ENCODE measurements at regions not wholly inside any gene's neighbourhood (a gene's known extent, or its start where the extent isn't known, plus 50 kb on each side); places are given as distances from the start of the nearest gene placed in this dataset.

GRCh38 chr16:72308396-72308795, 136.4 kb upstream of the PMFBP1 start:
- DNase-seq = no peak

- no peak for DNase-seq
Observed at GRCh38 chr16:72302332-72302731, 130.4 kb upstream of the PMFBP1 start.

- no peak for DNase-seq
Observed at GRCh38 chr16:72301523-72302236, 129.7 kb upstream of the PMFBP1 start.

- DNase-seq = no peak
Observed at GRCh38 chr16:72300892-72301291, 128.9 kb upstream of the PMFBP1 start.

- DNase-seq = no peak
Observed at GRCh38 chr16:72299684-72300243, 127.8 kb upstream of the PMFBP1 start.

GRCh38 chr16:72298961-72299360, 127.0 kb upstream of the PMFBP1 start:
- no peak for DNase-seq

DNA sequence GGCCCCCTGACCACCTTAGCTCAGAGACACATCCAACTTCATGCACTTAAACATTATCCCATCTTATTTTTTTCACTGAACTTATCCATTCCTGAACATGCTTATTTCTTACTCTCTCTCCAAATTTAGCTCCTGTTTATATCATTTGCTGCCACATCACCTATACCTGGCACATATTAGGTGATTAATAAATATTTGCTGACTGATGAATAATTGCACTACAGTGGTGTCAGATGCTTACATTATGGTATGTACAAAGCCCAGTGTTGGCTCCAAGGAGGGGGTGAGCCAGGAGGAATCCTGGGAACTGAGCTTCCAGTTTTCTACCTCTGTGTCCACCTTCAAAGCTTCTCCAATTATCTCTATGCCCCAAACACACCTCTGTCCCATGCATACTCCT, 124.0 kb upstream of the PMFBP1 start:
- DNase-seq = no peak

DNA sequence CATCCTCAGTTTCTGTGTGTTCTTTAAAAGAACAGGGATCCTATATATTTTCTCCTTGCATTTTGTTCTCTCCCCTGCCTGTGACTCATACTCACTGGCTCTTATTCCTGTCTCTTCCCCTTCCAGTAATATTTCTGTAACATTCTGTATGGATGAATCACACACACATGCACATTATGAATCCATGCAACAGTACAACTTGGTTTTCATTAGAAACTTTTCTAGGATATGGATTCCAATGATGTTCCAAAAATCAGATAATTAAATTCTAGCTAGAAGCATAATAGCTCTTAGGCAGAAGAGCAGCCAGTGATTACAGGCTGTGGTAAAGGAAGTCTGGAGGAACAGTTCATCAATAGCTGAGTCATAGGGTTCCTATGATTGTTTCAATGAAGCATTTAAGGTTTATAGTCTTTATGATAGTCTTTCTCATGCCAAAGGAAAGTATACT, 119.6 kb upstream of the PMFBP1 start:
- no peak for DNase-seq

- DNase-seq = no peak
Observed at GRCh38 chr16:72291121-72291520, 119.2 kb upstream of the PMFBP1 start.

GRCh38 chr16:72287649-72288048, 115.7 kb upstream of the PMFBP1 start:
- no peak for DNase-seq

DNA sequence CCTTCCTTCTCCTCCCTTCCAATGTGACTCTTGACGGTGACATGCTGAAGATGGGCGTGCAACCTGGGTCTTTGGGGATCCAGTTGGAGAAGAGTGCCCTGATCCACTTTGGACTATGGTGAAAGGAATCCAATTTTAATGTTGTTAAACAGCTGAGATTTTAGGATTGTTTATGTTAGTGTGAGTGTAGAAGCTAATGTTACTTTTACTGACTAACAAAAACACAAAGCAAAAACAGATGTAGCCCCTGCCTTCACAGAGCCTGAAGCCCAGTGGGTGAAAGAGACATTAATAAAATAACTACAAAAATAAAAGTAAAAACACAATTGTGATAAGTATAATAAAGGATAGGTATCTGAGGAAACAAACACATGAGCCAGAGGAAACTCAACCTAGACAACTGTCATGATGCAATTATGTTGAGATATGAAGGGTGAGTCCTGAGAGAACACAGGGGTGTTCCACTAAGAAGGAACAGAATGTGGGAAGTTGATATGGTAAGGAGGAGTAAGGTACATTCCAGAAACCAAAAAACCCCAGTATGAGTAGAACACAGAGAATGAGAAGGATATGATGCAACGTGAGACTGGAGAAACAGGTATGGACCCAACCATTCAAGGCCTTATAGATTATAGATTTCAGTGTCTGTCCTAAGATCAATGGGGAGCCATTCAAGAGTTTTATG, 115.1 kb upstream of the PMFBP1 start:
- no peak for DNase-seq

DNA sequence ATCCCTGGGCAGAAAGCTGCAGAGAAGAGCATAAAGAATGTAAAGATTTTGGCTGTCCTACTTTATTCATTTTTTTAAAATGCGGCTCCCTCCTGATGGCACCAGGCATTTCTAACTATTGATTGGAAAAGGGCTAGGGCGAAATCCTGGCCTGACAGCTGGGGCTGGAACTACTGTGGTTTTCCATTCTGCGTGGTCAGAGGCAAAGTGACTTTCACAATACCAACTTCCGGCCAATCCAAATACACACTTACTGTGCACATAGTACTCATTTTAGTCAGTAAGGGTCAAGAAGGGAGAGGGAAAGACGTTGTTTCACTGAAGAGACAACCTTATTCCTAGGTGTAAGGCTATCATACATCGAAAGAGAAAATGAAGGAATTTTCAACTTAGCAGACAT, 113.8 kb upstream of the PMFBP1 start:
- DNase-seq = no peak

GRCh38 chr16:72285324-72285723, 113.4 kb upstream of the PMFBP1 start:
- no peak for DNase-seq

- DNase-seq = no peak
Observed at GRCh38 chr16:72284042-72284789, 112.3 kb upstream of the PMFBP1 start.

- no peak for DNase-seq
Observed at GRCh38 chr16:72282362-72282761, 110.4 kb upstream of the PMFBP1 start.

DNA sequence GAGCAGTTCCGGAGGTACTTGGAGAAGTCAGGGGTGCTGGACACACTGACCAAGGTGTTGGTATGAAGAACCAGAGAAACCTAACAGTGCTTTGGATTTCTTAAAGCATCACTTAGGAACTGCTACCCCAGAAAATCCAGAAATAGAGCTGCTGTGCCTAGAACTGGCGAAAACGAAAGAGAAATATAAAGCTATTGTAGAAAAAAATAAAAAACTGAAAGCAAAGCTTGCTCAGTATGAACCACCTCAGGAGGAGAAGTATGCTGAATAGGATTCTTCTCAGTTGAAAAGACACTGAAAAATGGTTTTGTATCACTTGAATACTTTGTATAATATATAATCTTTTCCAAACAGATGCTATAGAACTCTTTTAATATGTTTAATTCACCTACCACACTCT, 106.3 kb upstream of the PMFBP1 start:
- DNase-seq = no peak

DNA sequence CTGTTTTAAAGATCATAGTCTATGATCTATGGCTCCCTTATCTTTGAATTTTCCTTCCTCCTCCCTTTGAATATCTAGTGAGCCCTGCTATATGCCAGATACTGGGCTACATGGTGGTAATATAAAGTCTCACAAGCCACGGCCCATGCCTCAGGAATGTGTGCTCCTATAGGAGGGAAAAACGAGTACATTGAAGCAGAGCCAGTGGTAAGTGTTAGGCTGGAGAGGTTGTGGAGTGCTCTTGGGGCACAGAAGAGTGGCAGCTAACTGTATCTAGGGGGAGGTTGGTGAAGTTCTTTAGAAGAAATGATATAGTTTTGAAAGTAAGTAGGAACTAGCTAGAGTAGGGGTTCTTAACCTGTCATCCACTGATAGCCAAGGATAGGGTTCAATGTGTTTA, 105.8 kb upstream of the PMFBP1 start:
- no peak for DNase-seq

DNA sequence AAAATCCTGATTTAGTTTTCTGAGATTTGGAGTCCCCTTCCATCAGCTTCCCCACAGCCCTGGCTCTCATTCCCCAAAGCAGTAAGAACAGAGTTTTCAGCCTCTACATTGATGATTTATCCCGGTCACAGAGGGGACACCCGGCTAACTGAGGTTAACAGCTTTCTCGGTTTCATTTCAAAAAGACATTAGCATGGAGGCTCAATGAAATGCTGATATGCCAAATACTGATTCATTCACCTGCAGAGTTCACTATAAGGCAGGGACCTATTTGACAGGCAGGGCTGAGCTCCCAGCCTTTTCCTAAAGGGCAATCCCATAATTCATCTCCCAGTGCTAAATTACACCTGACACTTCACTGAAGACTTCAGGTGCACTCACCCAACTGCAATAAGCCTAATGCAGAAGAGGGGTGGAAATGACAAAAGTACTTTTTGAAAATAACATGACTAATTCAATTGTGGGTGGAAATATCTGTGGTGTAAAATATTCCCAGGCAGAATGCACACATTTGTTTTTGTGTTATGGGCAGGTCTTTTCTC, 99.8 kb upstream of the PMFBP1 start:
- no peak for DNase-seq

DNA sequence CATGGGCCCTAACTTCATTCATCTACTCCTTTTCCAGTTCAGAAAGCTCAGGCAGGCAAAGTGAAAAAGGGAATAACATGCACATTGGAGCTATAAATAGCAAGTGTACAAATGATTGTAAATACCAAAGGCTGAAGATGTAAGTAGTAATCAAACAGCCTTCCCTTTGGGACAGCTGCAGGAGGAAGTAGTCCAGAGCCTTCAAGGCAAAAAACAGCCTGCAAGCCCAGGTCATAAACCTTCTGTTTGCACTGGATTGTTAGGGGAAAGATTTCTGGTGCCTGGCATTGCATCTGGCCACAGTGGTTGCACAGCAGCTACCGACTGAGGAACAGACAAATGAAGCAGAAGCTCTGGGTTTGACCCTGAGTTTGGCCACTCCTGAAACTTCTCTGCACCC, 98.6 kb upstream of the PMFBP1 start:
- no peak for DNase-seq

DNA sequence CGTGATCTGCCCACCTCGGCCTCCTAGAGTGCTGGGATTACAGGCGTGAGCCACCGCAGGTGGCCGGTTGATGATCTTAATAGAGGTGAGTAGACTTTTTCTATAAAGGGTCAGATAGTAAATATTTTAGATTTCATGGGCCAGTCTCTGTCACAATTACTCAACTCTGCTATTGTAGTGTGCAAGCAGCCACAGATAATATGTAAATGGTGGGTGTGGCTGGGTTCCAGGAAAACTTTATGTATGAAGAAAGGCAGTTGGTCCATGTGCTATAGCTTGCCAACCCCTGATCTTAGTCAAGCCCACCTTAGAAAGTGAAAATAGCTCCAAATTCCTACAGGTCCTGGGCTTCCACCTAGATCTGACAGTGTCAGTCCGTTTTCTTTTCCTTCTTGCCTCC, 94.9 kb upstream of the PMFBP1 start:
- no peak for DNase-seq

DNA sequence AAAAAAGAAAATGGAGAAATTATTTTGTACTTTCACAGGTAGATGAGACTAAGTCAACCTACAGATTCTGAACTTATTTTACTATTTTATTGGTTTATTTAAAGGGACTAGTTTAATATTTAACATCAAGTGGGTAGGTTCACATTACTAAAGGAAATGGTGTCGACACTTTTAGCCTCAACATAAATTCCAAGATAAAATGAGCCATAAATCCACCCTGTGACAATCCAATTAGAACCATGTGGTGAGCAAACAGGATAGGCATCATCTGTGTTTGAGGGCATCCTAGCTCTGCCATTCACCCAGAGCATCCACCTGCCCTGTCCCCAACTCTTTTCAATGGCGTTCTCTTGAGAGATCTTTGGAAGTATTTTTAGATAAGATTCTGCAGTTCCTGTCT, 92.8 kb upstream of the PMFBP1 start:
- no peak for DNase-seq

DNA sequence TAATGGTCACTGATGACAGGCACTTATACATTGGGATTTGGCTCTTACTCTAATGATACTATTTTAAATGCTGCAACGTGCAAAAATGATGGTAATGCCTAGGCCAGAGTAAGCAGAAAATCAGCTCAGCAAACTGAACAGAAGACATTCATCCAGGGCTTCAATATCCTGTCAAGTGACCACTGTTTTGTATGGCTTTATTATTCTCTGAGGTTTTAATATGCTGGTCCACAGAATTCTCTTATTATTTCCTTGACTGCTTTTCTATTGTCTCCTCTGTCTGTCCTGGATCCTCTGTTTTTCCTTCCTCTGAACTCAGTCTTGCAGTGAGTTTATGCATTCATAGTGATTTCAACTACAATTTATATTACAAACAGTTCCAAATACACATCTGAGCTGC, 90.8 kb upstream of the PMFBP1 start:
- no peak for DNase-seq

DNA sequence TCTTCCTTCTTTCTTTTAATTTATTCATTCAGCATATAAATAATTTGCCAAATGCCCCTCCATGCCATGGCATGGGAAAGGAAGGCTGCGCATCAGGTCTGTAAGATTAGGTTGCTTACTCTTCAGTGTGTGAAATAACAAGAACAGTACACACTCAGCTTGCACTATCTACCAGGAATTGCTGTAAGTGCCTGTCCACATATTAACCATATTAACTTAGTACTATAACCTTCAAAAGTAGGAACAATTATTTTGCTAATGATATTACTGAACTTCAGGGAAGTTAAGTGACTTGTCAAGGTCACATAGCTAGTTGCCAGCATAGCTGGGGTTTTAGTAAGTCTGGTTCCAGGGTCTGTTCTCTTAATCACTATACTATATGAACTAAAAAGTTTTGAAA, 89.2 kb upstream of the PMFBP1 start:
- DNase-seq = no peak
